ENCODE measurements at regions not wholly inside any gene's neighbourhood (a gene's known extent, or its start where the extent isn't known, plus 50 kb on each side); places are given as distances from the start of the nearest gene placed in this dataset.

- TF ChIP-seq CTCF (conservative IDR thresholded peaks at IDR 0.05; ENCODE audit: low read length) (no peak), EZH2phosphoT487 (IDR thresholded peaks at IDR 0.05; ENCODE audit: borderline replicate concordance, low read depth, low read length) (no peak)
Measured at GRCh38 chr1:61004262-61005003, 77.9 kb upstream of the NFIA start.

Data from OCI-LY7 (cell line).